ENCODE measurements at regions not wholly inside any gene's neighbourhood (a gene's known extent, or its start where the extent isn't known, plus 50 kb on each side); places are given as distances from the start of the nearest gene placed in this dataset.

DNA sequence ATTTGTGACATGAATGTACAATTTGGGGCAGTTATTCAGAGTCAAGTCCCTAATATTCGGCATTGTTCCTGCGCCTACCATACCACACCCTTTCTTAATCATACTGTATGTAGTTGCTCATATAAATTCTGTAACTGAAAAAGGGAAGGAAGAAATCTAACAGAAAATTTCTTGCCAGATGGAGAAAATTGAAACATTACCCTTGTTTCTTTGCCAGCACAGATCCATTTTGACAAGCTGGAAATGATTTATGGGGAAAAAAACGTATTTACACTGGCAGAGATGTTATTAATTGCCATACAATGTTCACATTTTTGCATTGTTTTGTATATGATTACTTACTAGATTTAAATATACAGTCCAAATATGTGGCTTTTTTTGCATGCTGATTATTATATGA is 363.8 kb upstream of the PKN2 start:
- Mint-ChIP-seq H3K9me3 (ENCODE audit: low read depth) (no peaks in the 10 kb centered on the region), H3K27me3 (ENCODE audit: low read depth) (peaks cover 17% of the 10 kb centered on the region), H3K27ac (ENCODE audit: unreplicated experiment) (no peak overlapping the region), H3K4me1 (ENCODE audit: low read depth) (no peaks in the 10 kb centered on the region), H3K36me3 (ENCODE audit: low read depth) (no peaks in the 10 kb centered on the region), H3K4me3 (ENCODE audit: unreplicated experiment) (no peak overlapping the region)
- TF ChIP-seq, protein P1, sequence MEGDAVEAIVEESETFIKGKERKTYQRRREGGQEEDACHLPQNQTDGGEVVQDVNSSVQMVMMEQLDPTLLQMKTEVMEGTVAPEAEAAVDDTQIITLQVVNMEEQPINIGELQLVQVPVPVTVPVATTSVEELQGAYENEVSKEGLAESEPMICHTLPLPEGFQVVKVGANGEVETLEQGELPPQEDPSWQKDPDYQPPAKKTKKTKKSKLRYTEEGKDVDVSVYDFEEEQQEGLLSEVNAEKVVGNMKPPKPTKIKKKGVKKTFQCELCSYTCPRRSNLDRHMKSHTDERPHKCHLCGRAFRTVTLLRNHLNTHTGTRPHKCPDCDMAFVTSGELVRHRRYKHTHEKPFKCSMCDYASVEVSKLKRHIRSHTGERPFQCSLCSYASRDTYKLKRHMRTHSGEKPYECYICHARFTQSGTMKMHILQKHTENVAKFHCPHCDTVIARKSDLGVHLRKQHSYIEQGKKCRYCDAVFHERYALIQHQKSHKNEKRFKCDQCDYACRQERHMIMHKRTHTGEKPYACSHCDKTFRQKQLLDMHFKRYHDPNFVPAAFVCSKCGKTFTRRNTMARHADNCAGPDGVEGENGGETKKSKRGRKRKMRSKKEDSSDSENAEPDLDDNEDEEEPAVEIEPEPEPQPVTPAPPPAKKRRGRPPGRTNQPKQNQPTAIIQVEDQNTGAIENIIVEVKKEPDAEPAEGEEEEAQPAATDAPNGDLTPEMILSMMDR (IDR thresholded peaks at IDR 0.05), result no peak
- DNase-seq (ENCODE audit: low spot score), result no peak

DNA sequence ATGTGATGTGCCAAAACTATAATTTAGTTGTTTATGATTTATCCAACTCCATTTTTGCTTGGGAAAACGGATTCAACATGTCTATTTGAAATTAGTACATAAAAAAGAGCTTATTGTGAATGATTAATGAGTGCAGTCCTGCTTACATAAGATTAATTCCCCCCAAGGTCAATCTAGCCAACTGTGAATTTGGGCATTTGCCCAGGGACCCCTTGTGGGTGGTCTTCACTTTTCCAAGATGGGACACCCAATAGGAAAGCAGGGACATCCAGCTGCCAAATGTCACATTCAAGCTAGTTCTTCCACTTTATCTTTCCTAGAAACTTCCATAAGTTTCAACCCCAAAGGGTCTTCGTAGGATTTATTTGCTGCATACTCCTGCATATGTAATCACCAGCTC is 362.4 kb upstream of the PKN2 start:
- H3K4me1 Mint-ChIP-seq (ENCODE audit: low read depth), result no peaks in the 10 kb centered on the region
- H3K27ac Mint-ChIP-seq (ENCODE audit: unreplicated experiment), result no peak overlapping the region
- no peak overlapping the region for H3K4me3 Mint-ChIP-seq (ENCODE audit: unreplicated experiment)
- no peaks in the 10 kb centered on the region for H3K9me3 Mint-ChIP-seq (ENCODE audit: low read depth)
- TF ChIP-seq, protein P1 (IDR thresholded peaks at IDR 0.05), result no peak
- H3K27me3 Mint-ChIP-seq (ENCODE audit: low read depth), result peaks cover 17% of the 10 kb centered on the region
- no peaks in the 10 kb centered on the region for H3K36me3 Mint-ChIP-seq (ENCODE audit: low read depth)
- no peak for DNase-seq (ENCODE audit: low spot score)

DNA sequence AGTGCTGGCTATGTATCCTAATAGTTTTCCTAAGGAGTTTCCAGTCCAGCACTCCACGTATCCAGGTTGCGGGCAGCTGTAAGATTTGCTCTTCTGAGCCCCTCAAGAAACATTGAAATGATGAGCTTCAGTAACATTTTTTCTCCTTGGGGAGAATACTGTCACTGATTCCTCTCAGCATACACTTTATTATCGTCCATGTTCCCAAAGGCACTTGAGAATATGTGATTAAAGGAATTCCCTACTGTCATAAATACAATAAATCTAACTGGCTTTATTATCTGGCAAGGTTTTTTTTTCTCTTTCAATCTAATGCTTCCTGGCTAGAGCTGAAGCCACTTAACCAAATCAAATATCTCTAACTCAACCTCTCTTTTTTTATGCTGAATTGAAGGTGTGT is 359.2 kb upstream of the PKN2 start:
- H3K27me3 Mint-ChIP-seq (ENCODE audit: low read depth), result peaks cover 7% of the 10 kb centered on the region
- H3K36me3 Mint-ChIP-seq (ENCODE audit: low read depth), result no peaks in the 10 kb centered on the region
- TF ChIP-seq, protein P1 (IDR thresholded peaks at IDR 0.05), result no peak
- peaks cover 6% of the 10 kb centered on the region for H3K4me1 Mint-ChIP-seq (ENCODE audit: low read depth)
- DNase-seq (ENCODE audit: low spot score), result no peak
- H3K9me3 Mint-ChIP-seq (ENCODE audit: low read depth), result no peaks in the 10 kb centered on the region
- H3K4me3 Mint-ChIP-seq (ENCODE audit: unreplicated experiment), result no peak overlapping the region
- H3K27ac Mint-ChIP-seq (ENCODE audit: unreplicated experiment), result no peak overlapping the region

DNA sequence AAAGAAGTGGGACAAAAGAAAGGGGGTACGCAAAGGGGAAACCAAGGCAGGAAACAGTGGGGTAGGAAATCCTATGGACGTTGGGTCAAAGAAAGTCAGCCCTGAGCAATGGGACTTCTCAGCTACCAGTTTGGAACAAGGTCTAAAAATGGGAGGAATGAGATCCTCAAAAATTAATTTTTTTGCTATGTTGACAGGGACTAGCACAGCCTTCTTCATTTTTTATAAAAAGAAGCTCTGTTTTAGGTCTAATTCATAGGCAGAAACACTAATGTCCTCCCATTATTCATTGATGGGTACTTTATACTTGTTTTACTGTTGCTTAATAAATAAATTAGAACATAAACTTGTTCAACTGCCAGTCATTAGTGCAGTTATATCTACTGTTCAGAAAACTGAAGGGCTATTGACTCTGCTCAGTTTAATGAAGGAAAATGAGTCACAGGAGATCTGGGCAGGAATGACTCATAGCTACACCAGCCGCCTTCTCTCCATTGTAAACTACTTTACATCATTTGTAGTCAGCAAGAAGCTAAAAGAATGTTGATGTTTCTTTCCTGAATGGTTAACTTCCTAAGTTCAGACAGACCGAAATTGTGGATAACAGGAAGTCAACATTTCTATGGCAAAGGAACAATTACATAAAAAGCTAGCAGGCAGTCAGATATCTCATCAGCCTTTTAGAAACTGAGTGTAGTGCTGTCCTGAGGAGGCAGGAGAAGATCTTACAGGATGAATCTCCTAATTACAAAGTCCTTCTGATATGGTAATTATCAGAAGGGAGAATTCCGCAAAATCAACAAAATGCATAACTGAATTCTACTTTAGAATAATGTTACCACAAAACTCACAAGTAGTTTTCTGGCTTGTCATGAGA is 356.4 kb upstream of the PKN2 start:
- Mint-ChIP-seq H3K4me3 (ENCODE audit: unreplicated experiment) (no peak overlapping the region), H3K4me1 (ENCODE audit: low read depth) (peaks cover 6% of the 10 kb centered on the region), H3K27ac (ENCODE audit: unreplicated experiment) (no peak overlapping the region), H3K27me3 (ENCODE audit: low read depth) (peaks cover under 1% of the 10 kb centered on the region), H3K36me3 (ENCODE audit: low read depth) (no peaks in the 10 kb centered on the region), H3K9me3 (ENCODE audit: low read depth) (no peaks in the 10 kb centered on the region)
- DNase-seq (ENCODE audit: low spot score), result no peak
- TF ChIP-seq, protein P1 (IDR thresholded peaks at IDR 0.05), result no peak

DNA sequence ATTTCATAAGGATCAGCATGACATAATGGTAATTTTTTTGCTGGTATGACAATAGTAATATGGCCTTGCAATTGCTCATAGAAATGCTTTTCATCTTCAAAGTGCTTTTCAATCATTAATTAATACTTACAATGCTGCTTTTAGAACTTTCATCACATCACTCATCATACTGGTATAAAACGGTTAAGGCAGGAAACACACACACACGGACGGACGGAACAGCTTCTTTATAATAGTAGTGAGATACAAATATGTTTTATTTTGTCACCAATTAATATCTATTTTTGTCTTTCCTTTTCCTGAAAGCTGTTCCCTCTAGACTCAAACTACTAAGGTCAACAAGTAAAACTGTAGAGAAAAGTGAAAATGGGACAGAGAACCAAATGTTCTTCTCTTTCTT is 353.9 kb upstream of the PKN2 start:
- no peak overlapping the region for H3K4me3 Mint-ChIP-seq (ENCODE audit: unreplicated experiment)
- no peak overlapping the region for H3K27ac Mint-ChIP-seq (ENCODE audit: unreplicated experiment)
- no peaks in the 10 kb centered on the region for H3K27me3 Mint-ChIP-seq (ENCODE audit: low read depth)
- H3K4me1 Mint-ChIP-seq (ENCODE audit: low read depth), result peaks cover 6% of the 10 kb centered on the region
- DNase-seq (ENCODE audit: low spot score), result no peak
- TF ChIP-seq, protein P1 (IDR thresholded peaks at IDR 0.05), result no peak
- H3K36me3 Mint-ChIP-seq (ENCODE audit: low read depth), result no peaks in the 10 kb centered on the region
- no peaks in the 10 kb centered on the region for H3K9me3 Mint-ChIP-seq (ENCODE audit: low read depth)
